ENCODE measurements at regions not wholly inside any gene's neighbourhood (a gene's known extent, or its start where the extent isn't known, plus 50 kb on each side); places are given as distances from the start of the nearest gene placed in this dataset.

- H3K36me3 ChIP-seq = no peaks in the 10 kb centered on the region
- ATAC-seq = peak in 1 of 4 donors; percentile 16
- H3K9me3 ChIP-seq = no peaks in the 10 kb centered on the region
- no peak overlapping the region for H3K27ac ChIP-seq
- no peak for TF ChIP-seq POLR2A (IDR thresholded peaks at IDR 0.05)
- no peak for TF ChIP-seq CTCF (IDR thresholded peaks at IDR 0.05)
- intact Hi-C loops (cut with DNase I) = no loop called here
- no peak for DNase-seq
- H3K4me3 ChIP-seq = no peak overlapping the region
- WGBS (ENCODE audit: insufficient coverage, low coverage, low lambda C conversion rate, missing lambda C conversion rate) = 42% methylated on average over 7 of the region's 8 CpGs
- H3K27me3 ChIP-seq = no peaks in the 10 kb centered on the region
- no peaks in the 10 kb centered on the region for H3K4me1 ChIP-seq
These were observed 275.9 kb upstream of the PLPP4 start for GRCh38 chr10:120181154-120181553.

GRCh38 chr10:120182431-120182830 is 274.6 kb upstream of the PLPP4 start:
- ATAC-seq = no peak
- Histone ChIP-seq H3K27me3 (no peaks in the 10 kb centered on the region), H3K9me3 (no peaks in the 10 kb centered on the region), H3K4me3 (no peak overlapping the region), H3K4me1 (no peaks in the 10 kb centered on the region), H3K36me3 (no peaks in the 10 kb centered on the region), H3K27ac (no peak overlapping the region)
- TF ChIP-seq POLR2A (IDR thresholded peaks at IDR 0.05) = no peak
- TF ChIP-seq CTCF (IDR thresholded peaks at IDR 0.05) = no peak
- no peak for DNase-seq
- WGBS (ENCODE audit: insufficient coverage, low coverage, low lambda C conversion rate, missing lambda C conversion rate) = 14% methylated on average over 1 of the region's 1 CpG
- intact Hi-C loops (cut with DNase I) = no loop called here

GRCh38 chr10:120183546-120183945 is 273.5 kb upstream of the PLPP4 start:
- H3K27me3 ChIP-seq = no peaks in the 10 kb centered on the region
- no peaks in the 10 kb centered on the region for H3K36me3 ChIP-seq
- H3K27ac ChIP-seq = no peak overlapping the region
- H3K4me3 ChIP-seq = no peak overlapping the region
- TF ChIP-seq POLR2A (IDR thresholded peaks at IDR 0.05) (no peak), CTCF (IDR thresholded peaks at IDR 0.05) (no peak)
- H3K4me1 ChIP-seq = no peaks in the 10 kb centered on the region
- ATAC-seq = no peak
- no peaks in the 10 kb centered on the region for H3K9me3 ChIP-seq
- 53% methylated on average over 3 of the region's 3 CpGs for WGBS (ENCODE audit: insufficient coverage, low coverage, low lambda C conversion rate, missing lambda C conversion rate)
- no peak for DNase-seq
- intact Hi-C loops (cut with DNase I) = no loop called here

- DNase-seq = no peak
- no peak for ATAC-seq
- H3K9me3 ChIP-seq = no peaks in the 10 kb centered on the region
- intact Hi-C loops (cut with DNase I) = no loop called here
- H3K27ac ChIP-seq = no peak overlapping the region
- no peak overlapping the region for H3K4me3 ChIP-seq
- 49% methylated on average over 7 of the region's 7 CpGs for WGBS (ENCODE audit: insufficient coverage, low coverage, low lambda C conversion rate, missing lambda C conversion rate)
- TF ChIP-seq POLR2A (IDR thresholded peaks at IDR 0.05) (no peak), CTCF (IDR thresholded peaks at IDR 0.05) (no peak)
- no peaks in the 10 kb centered on the region for H3K4me1 ChIP-seq
- no peaks in the 10 kb centered on the region for H3K27me3 ChIP-seq
- H3K36me3 ChIP-seq = no peaks in the 10 kb centered on the region
These were observed 272.3 kb upstream of the PLPP4 start for GRCh38 chr10:120184547-120185337.

Measured in right lobe of liver (tissue), 6 donors.